SK-N-SH treated with all-trans-retinoic acid at 6 μM for 48 hours (cell line): ENCODE measurements at regions not wholly inside any gene's neighbourhood (a gene's known extent, or its start where the extent isn't known, plus 50 kb on each side); places are given as distances from the start of the nearest gene placed in this dataset.

Experiments used
- ATAC-seq: fragments of 200-7000 bp; cut with Tn5 transposase; 3 replicates; pipeline ENCODE4 v1.9.1; 2020; ENCODE audit warnings: mild to moderate bottlenecking, moderate library complexity
- ARNTL ChIP-seq: fragments of 450-650 bp; formaldehyde crosslinking; IDR thresholded peaks from 2 replicates; pipeline ENCODE4 v1.5.0; 2020; ENCODE audit warnings: low read depth, mild to moderate bottlenecking, moderate library complexity, borderline replicate concordance
- ESRRG ChIP-seq: fragments of 250-450 bp; sonication (Bioruptor Pico); IDR thresholded peaks from 2 replicates; pipeline ENCODE4 v1.6.1; 2021; ENCODE audit warnings: mild to moderate bottlenecking
- GLIS3 ChIP-seq: fragments of 250-450 bp; sonication (Bioruptor Pico); IDR thresholded peaks from 2 replicates; pipeline ENCODE4 v1.5.0; 2020; ENCODE audit warnings: mild to moderate bottlenecking, moderate library complexity
- OSR1 ChIP-seq: fragments of 250-450 bp; sonication (Bioruptor Pico); IDR thresholded peaks from 2 replicates; pipeline ENCODE4 v1.8.0; 2022; ENCODE audit warnings: moderate library complexity, mild to moderate bottlenecking, inconsistent platforms
- POU6F1 ChIP-seq: fragments of 250-450 bp; sonication (Bioruptor Pico); IDR thresholded peaks from 2 replicates; pipeline ENCODE4 v1.8.0; 2021; ENCODE audit warnings: low read depth, mild to moderate bottlenecking, moderate library complexity, borderline replicate concordance
- PPARA ChIP-seq: fragments of 250-450 bp; sonication (Bioruptor Pico); IDR thresholded peaks from 2 replicates; pipeline ENCODE4 v1.5.0; 2020; ENCODE audit warnings: mild to moderate bottlenecking, borderline replicate concordance
- SNAI2 ChIP-seq: fragments of 250-450 bp; sonication (Bioruptor Pico); IDR thresholded peaks from 2 replicates; pipeline ENCODE4 v1.5.0; 2020; ENCODE audit warnings: mild to moderate bottlenecking, moderate library complexity
- TCF4 ChIP-seq: fragments of 250-450 bp; sonication (Bioruptor Pico); IDR thresholded peaks from 2 replicates; pipeline ENCODE4 v1.8.0; 2021; ENCODE audit warnings: mild to moderate bottlenecking, moderate library complexity, borderline replicate concordance
- TOX ChIP-seq: fragments of 250-450 bp; sonication (Bioruptor Pico); IDR thresholded peaks from 2 replicates; pipeline ENCODE4 v1.8.0; 2021; ENCODE audit warnings: mild to moderate bottlenecking, moderate library complexity, borderline replicate concordance
- ZC3H10 ChIP-seq: fragments of 250-450 bp; sonication (Bioruptor Pico); IDR thresholded peaks from 2 replicates; pipeline ENCODE4 v1.5.1; 2021; ENCODE audit warnings: mild to moderate bottlenecking, moderate library complexity
- ZFP3 ChIP-seq: fragments of 250-450 bp; sonication (Bioruptor Pico); IDR thresholded peaks from 2 replicates; pipeline ENCODE4 v1.5.0; 2020; ENCODE audit warnings: mild to moderate bottlenecking, moderate library complexity
- ZFP30 ChIP-seq: fragments of 450-650 bp; formaldehyde crosslinking; IDR thresholded peaks from 2 replicates; pipeline ENCODE4 v1.5.0; 2022; ENCODE audit warnings: mild to moderate bottlenecking, moderate library complexity
- ZNF8 ChIP-seq: fragments of 450-650 bp; formaldehyde crosslinking; IDR thresholded peaks from 2 replicates; pipeline ENCODE4 v1.5.0; 2020; ENCODE audit warnings: mild to moderate bottlenecking, moderate library complexity
- TF ChIP-seq, protein P1 (sequence below): fragments of 250-450 bp; sonication (Bioruptor Pico); IDR thresholded peaks from 2 replicates; pipeline ENCODE4 v1.8.0; 2020; ENCODE audit warnings: mild to moderate bottlenecking, moderate library complexity, borderline replicate concordance
- TF ChIP-seq, protein P2 (sequence below): fragments of 250-450 bp; sonication (Bioruptor Pico); IDR thresholded peaks from 2 replicates; pipeline ENCODE4 v1.5.0; 2020; ENCODE audit warnings: mild to moderate bottlenecking, moderate library complexity
- TF ChIP-seq, protein P3 (sequence below): fragments of 250-450 bp; sonication (Bioruptor Pico); IDR thresholded peaks from 2 replicates; pipeline ENCODE4 v1.5.1; 2020; ENCODE audit warnings: low read depth, mild to moderate bottlenecking, moderate library complexity

GRCh38 chr9:12613071-12613470, 80.1 kb upstream of the TYRP1 start:
- no peak for ATAC-seq
- TF ChIP-seq TOX (CRISPR knock-in tag) (no peak), PPARA (CRISPR knock-in tag) (no peak), SNAI2 (CRISPR knock-in tag) (no peak), ZFP3 (CRISPR knock-in tag) (no peak), ESRRG (CRISPR knock-in tag) (no peak)
- TF ChIP-seq, protein P1, sequence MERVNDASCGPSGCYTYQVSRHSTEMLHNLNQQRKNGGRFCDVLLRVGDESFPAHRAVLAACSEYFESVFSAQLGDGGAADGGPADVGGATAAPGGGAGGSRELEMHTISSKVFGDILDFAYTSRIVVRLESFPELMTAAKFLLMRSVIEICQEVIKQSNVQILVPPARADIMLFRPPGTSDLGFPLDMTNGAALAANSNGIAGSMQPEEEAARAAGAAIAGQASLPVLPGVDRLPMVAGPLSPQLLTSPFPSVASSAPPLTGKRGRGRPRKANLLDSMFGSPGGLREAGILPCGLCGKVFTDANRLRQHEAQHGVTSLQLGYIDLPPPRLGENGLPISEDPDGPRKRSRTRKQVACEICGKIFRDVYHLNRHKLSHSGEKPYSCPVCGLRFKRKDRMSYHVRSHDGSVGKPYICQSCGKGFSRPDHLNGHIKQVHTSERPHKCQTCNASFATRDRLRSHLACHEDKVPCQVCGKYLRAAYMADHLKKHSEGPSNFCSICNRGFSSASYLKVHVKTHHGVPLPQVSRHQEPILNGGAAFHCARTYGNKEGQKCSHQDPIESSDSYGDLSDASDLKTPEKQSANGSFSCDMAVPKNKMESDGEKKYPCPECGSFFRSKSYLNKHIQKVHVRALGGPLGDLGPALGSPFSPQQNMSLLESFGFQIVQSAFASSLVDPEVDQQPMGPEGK (CRISPR knock-in tag), result no peak
- TF ChIP-seq, protein P2, sequence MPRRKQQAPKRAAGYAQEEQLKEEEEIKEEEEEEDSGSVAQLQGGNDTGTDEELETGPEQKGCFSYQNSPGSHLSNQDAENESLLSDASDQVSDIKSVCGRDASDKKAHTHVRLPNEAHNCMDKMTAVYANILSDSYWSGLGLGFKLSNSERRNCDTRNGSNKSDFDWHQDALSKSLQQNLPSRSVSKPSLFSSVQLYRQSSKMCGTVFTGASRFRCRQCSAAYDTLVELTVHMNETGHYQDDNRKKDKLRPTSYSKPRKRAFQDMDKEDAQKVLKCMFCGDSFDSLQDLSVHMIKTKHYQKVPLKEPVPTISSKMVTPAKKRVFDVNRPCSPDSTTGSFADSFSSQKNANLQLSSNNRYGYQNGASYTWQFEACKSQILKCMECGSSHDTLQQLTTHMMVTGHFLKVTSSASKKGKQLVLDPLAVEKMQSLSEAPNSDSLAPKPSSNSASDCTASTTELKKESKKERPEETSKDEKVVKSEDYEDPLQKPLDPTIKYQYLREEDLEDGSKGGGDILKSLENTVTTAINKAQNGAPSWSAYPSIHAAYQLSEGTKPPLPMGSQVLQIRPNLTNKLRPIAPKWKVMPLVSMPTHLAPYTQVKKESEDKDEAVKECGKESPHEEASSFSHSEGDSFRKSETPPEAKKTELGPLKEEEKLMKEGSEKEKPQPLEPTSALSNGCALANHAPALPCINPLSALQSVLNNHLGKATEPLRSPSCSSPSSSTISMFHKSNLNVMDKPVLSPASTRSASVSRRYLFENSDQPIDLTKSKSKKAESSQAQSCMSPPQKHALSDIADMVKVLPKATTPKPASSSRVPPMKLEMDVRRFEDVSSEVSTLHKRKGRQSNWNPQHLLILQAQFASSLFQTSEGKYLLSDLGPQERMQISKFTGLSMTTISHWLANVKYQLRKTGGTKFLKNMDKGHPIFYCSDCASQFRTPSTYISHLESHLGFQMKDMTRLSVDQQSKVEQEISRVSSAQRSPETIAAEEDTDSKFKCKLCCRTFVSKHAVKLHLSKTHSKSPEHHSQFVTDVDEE (CRISPR knock-in tag), result no peak
- TF ChIP-seq, protein P3, sequence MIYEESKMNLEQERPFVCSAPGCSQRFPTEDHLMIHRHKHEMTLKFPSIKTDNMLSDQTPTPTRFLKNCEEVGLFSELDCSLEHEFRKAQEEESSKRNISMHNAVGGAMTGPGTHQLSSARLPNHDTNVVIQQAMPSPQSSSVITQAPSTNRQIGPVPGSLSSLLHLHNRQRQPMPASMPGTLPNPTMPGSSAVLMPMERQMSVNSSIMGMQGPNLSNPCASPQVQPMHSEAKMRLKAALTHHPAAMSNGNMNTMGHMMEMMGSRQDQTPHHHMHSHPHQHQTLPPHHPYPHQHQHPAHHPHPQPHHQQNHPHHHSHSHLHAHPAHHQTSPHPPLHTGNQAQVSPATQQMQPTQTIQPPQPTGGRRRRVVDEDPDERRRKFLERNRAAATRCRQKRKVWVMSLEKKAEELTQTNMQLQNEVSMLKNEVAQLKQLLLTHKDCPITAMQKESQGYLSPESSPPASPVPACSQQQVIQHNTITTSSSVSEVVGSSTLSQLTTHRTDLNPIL (CRISPR knock-in tag), result no peak

DNA sequence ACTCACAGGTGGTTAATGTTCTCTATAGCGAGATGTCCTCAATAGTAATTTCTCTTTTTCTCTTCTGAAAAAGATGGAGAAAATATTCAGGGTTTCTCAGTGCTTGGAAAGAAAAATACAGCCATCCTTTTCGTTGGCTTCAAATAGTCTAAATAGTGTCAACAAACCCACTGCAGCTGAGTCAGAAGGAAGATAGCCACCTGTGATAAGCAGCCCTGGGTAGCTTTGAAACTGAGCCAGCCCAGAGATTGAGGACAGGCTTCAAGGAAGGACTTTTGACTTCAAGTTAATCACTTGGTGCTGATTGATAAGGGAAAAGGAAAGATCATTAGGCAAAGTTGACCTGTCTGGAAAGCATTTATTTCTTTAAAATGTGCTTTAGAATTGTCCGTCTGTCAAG, 78.7 kb upstream of the TYRP1 start:
- no peak for TF ChIP-seq ZFP30 (CRISPR knock-in tag)
- TF ChIP-seq ARNTL, result no peak
- TF ChIP-seq OSR1 (CRISPR knock-in tag), result no peak
- TF ChIP-seq, protein P2 (CRISPR knock-in tag), result no peak
- TF ChIP-seq TCF4, result no peak
- TF ChIP-seq GLIS3 (CRISPR knock-in tag), result no peak
- no peak for TF ChIP-seq TOX (CRISPR knock-in tag)
- no peak for TF ChIP-seq ZC3H10 (CRISPR knock-in tag)
- TF ChIP-seq ZNF8 (CRISPR knock-in tag), result no peak
- TF ChIP-seq, protein P1 (CRISPR knock-in tag), result no peak
- no peak for TF ChIP-seq ZFP3 (CRISPR knock-in tag)
- ATAC-seq, result no peak

- TF ChIP-seq, protein P1 (CRISPR knock-in tag), result no peak
- TF ChIP-seq POU6F1 (no peak), GLIS3 (CRISPR knock-in tag) (no peak)
- ATAC-seq, result no peak
Measured at GRCh38 chr9:12618956-12619355, 74.2 kb upstream of the TYRP1 start.
